HG03135 (cell line): ENCODE measurements at regions not wholly inside any gene's neighbourhood (a gene's known extent, or its start where the extent isn't known, plus 50 kb on each side); places are given as distances from the start of the nearest gene placed in this dataset.
"Not testable (repeated sequence)": the region's sequence is repeated elsewhere in the genome, so short reads cannot be mapped to it uniquely, and the experiment has no call there.

Experiments used
- ATAC-seq: cut with Tn5 transposase; IDR thresholded peaks from one replicate; pipeline ENCODE4 v1.9.1; 2021; ENCODE audit warnings: mild to moderate bottlenecking, moderate library complexity; ENCODE audit not compliant: unreplicated experiment

DNA sequence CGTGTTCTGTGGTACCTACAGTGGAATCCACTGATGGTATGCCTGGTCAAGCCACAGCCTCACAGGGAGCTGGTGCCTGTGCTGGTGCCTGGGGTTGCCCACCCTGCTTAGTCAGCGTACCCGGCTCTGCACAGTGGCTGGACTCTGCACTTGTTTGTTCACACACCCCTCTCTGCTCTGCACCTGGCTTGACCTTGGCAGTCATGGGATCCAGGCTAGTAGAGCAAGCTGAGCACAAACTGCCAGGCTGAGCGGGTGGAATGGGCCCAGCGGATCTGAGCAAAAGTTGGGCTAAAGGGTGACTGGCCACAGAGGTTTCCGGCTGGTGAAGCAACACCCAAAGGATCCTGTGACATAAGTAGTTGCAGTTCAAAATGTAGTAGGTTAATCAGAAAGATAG lies 163.5 kb downstream of the CDH19 start:
- ATAC-seq, result no peak

DNA sequence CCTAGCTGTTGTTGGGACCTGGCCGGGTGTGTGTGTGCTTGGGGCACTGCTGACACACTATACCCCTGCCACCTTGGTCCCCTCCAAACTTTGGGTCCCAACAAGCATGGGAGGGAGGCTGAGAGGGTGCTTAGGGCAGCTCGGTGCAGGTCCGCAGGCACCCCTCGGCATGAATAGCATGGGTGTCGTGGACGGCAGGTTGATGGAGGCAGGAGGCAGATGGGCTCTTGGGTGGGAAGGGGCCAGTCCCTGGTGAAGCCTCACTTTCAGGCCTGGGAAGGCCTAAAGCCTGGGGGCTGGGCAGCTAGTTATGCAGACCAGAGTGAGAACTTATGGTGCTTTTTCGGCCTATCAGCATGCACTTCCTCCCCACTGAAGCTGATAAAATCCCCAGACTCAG lies 164.2 kb downstream of the CDH19 start:
- ATAC-seq, result no peak

DNA sequence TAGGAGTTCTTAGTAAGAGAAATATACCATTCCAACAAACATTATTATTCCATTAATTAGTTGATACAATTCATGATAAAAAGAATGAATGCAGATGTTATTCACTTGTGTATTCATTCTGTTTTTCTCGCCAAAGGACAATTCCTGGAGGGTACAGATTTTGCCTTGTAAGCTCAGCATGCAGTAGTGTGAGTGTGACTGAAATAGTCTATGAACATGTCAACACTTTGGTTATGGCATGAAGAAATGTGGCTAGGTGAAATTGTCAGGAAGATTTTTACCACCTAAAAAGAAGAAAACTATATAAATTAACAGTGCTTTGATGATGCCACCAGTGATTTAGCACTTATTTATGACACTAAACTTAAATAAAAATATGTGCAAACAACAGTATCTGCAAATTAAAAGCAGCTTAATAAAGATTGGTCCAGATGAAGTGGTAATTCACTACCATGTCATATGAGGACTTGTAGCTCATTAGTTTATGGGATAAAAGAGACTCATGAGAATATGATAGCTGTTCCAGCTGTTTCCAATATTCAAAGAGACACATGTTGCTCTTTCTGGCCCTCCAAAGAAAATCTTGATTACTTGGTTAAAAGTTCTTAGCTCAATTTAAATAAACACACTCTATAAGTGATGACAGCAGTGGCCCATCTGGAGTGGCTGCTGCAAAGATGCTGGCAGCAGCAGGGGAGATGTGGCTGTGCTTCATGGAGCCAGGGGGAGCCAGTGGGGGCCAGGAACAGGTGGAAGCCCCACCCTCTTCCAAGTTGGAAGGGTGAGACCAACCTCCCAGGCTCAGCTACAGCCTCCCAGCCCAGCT lies 165.0 kb downstream of the CDH19 start:
- no peak for ATAC-seq

DNA sequence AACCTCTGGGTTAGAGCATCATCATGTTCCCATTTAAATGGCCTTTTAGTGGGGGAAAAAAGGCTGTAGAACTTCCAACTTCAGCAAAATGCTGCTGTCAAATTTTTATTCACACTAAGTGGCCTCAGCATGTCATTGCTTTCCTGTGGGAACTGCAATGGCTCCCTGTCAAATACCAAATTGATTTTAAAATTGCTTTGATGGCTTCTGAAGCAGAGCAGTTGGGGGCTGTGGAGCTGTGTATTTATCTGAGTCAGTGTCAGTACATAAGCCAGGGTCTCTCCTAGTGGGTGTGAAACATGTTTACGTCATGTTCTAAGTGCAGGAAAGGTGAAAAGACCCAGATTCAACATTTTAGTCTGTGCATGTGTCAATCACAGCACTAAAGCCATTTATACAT lies 171.3 kb downstream of the CDH19 start:
- no peak for ATAC-seq

- ATAC-seq, result no peak
Observed at GRCh38 chr18:66428795-66429194, 175.1 kb downstream of the CDH19 start.

GRCh38 chr18:66419400-66419799 lies 184.5 kb downstream of the CDH19 start:
- ATAC-seq, result no peak

DNA sequence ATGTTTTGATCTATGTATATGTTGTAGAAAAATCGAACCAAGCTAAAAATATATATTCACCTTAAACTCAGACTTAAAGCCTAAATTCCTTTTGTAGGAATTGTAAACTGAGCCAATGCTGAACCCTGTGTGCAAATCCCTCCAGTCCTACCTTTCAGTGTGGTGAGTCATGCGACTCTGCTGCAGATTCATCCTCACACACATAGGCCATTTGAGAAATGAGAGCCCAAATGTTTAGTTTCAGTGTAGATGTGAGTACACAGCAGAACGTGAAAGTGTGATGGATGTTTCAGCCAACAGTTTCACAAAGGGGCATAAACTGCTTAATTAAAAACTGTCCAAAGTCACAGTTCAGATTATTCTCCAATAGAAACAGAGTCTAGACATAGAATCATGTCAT lies 193.2 kb downstream of the CDH19 start:
- no peak for ATAC-seq

DNA sequence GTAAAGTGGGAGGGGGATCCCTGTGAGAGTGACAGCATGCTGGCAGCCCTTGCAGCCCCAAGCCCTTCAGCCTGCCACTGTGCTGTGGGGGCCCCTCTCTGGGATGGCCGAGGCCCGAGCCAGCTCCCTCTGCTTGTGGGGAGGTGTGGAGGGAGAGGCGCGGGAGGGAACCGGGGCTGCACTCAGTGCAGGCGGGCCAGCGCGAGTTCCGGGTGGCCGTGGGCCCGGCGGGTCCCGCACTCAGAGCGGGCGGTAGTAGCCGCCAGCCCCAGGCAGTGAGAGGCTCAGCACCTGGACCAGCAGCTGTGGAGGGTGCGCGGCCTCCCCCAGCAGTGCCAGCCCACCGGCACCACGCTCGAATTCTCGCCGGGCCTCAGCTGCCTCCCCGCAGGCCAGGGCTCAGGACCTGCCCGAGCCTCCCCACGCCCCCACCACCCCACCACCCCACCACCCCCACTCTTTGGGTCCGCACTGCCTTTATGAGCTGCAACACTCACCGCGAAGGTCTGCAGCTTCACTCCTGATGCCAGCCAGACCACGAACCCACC lies 208.1 kb downstream of the CDH19 start:
- no peak for ATAC-seq

- ATAC-seq, result no peak
Observed at GRCh38 chr18:66393463-66393862, 210.4 kb downstream of the CDH19 start.

DNA sequence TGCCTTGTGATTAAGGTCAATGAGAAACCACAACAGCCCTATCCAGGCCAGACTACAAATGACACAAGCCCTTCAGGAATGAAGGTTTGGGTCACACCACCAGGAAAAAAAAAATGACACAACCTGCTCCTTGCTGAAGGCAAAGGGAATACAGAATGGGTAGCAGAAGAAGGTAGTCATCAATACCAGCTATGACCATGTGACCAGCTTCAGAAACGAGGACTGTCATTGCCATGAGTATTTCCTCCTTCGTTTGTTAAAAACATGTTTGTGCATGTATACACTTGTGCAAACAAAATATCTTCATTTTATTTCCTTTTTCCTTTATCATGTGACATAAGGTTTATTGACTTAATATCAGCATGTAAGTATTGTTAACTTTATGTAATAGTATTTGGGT lies 226.6 kb downstream of the CDH19 start:
- ATAC-seq, result no peak

- ATAC-seq, result not testable (repeated sequence)
Observed at GRCh38 chr18:66375391-66375790, 228.5 kb downstream of the CDH19 start.

- no peak for ATAC-seq
Observed at GRCh38 chr18:66346833-66347588, 256.9 kb downstream of the CDH19 start.

GRCh38 chr18:66344227-66344626 lies 259.7 kb downstream of the CDH19 start:
- no peak for ATAC-seq

- ATAC-seq, result no peak
Observed at GRCh38 chr18:66342577-66342976, 261.3 kb downstream of the CDH19 start.

DNA sequence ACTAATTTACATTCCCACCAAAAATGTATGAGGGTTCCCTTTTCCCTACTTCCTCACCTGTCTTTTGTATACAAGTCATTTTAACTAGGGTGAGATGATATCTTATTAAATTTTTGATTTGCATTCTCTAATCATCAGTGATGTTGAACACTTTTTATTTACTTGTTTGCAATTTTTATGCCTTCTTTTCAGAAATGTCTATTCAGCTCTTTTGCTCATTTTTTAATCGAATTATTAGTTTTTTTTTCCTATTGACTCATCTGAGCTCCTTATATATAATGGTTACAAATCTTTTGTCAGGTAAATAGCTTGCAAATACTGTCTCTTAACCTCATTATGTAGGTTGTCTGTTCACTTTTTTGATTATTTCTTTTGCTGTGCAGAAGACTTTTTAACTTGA lies 269.4 kb downstream of the CDH19 start:
- ATAC-seq, result no peak

- no peak for ATAC-seq
Observed at GRCh38 chr18:66329716-66330115, 274.2 kb downstream of the CDH19 start.

GRCh38 chr18:66328296-66328878 lies 275.5 kb downstream of the CDH19 start:
- no peak for ATAC-seq

- ATAC-seq, result no peak
Observed at GRCh38 chr18:66325251-66325650, 278.6 kb downstream of the CDH19 start.

- no peak for ATAC-seq
Observed at GRCh38 chr18:66324616-66325015, 279.3 kb downstream of the CDH19 start.

DNA sequence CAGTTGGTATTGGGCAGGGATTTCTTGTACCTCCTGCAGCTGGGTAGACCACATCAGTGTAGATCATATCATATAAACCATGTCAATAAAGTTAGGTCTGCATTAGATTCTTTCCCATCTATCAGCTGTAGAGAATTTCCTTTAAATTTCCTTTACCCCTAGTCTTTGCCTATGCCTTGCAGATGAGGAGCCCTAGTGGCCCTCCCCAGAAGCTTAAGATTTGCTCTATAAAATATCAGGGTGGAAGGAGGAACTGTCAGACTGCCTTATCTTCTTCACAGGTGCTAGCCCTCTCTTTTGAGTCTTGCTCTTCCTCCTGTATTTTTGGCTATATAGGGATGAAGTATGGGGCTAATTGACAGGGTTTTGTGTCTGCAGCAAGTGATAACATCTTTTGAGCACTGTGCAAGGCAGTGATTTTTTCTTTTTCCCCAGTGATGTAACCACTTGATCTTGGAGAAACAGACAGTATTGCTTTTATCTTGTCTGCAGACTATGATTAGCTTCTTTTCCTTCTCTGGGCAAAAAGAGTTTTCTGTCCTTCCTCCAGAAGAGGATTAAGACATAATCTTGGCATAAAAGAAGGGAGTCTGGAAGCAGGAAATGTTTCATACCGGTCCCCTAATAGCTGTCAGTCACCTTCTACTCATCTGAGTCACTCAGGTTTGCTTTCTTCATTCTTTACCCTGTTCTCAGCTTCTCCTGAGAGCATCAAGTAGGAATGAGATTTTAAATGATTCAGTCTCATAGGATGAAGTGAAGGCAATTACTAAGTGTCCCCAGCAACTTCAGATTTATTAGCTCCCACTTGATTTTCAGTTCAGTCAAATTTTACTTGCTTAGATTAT lies 286.4 kb downstream of the CDH19 start:
- ATAC-seq, result no peak

- no peak for ATAC-seq
Observed at GRCh38 chr18:66316701-66317100, 287.2 kb downstream of the CDH19 start.
